T-helper 1 cell treated with Interleukin-12 subunit alpha and Interleukin-12 subunit beta and Interleukin-4 antibody, amounts not matched to agents 30 ng/mL and 1 ng/mL, for 36 hours (primary cell): ENCODE measurements at regions not wholly inside any gene's neighbourhood (a gene's known extent, or its start where the extent isn't known, plus 50 kb on each side); places are given as distances from the start of the nearest gene placed in this dataset.
"Not testable (repeated sequence)": the region's sequence is repeated elsewhere in the genome, so short reads cannot be mapped to it uniquely, and the experiment has no call there.

Experiments
- intact Hi-C: fragments of 100-400 bp; cut with micrococcal nuclease; formaldehyde crosslinking; loops from one replicate; pipeline ENCODE4 v1.15.1; 2024

GRCh38 chr2:226183033-226183432, 616.6 kb downstream of the IRS1 start:
- intact Hi-C loops = no loop called here

DNA sequence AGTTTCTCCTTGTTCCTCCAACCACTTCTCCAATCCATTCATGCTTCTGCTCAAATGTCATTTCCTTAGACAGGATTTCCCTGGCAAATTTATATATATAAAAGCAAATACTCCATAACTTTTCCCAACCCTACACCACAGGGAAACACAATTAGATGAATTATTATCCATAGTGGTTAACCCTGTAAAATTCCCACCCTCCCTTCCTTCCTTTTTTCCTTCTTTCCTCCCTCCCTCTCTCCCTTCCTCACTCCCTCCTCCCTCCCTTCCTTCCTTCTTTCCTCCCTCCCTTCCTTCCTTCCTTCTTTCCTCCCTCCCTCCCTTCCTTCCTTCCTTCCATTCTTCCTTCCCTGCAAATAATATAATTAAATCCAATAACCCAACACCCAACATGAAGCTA, 617.7 kb downstream of the IRS1 start:
- intact Hi-C loops = no loop called here

DNA sequence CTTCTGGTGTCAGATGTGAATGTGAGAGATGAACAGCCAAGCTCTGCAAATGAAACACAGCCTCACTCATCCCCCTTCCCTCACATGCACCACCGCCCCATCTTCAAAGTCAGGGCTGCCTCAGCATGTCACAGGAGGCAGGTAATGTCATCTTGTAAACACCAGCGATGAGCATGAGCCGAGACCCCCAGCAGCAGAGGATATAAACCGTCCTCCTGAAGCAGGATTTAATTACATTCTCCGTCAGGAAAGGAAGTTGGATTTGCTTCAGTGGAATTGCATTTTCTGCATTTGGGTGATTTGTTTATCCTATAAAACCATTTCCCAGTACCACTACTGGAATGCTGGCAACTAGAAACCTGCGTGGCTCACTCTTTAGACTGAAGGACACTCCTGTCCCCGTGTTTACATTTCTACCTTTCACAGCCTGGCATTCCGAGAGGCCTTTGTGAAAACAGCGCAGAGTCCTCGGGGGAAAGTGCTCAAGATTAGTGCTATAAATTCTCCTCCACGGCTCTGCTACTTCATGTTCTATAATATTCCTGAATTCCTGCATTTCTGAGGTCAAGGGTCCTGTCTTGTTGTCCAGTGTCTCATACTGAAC, 619.2 kb downstream of the IRS1 start:
- intact Hi-C loops = no loop called here

DNA sequence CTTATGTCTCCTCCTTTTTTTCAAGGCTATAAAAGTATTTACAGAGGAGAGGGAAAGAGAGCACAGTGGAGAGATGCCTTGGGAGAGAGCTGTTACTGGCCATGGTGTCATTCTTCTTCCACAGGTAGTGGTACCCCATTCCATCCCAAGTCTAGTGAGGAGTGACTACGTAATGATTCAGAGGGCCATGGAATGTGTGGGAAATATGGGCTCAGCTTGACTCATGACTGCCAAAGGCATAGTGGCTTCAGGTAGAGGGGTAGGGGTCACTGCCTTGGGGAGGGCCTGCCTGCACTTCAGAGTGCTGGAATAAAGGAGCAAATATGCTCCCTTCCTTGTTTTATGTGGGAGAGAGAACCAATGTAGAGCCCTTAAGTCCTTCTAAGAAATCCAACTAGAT, 620.6 kb downstream of the IRS1 start:
- intact Hi-C loops = no loop called here

DNA sequence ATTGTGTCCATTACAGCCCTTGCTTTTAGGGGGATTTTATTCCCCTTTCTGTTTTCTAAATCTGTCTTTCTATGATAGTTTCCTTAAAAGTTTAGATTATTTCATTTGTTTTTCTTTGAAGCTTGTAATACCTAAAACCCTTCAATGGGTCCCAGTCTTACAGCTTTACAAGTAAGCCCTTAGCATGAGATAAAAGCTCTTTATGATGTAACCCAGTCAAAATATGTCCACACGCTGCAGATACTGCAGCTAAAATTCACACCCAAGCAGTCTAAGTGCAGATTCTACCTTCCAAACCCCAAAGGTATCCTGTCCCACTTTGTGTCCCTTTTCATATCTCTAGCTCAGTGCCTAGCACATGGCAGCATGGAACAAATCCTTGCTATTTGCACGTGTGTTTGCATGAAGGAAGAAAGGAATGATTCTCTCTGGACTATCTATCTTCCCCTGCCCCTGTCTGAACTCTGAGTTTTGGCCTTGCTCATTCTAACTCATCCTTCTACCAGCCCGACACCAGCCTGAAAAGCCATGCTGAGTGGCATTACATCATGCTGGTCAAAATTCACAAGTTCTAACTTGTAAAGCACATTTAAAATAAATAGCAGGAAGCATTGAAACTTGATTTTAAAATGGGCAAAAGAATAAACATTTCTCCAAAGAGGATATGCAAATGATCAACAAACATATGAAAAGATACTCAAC, 623.2 kb downstream of the IRS1 start:
- intact Hi-C loops = no loop called here

- intact Hi-C loops = no loop called here
Measured at GRCh38 chr2:226174390-226174789, 625.2 kb downstream of the IRS1 start.

DNA sequence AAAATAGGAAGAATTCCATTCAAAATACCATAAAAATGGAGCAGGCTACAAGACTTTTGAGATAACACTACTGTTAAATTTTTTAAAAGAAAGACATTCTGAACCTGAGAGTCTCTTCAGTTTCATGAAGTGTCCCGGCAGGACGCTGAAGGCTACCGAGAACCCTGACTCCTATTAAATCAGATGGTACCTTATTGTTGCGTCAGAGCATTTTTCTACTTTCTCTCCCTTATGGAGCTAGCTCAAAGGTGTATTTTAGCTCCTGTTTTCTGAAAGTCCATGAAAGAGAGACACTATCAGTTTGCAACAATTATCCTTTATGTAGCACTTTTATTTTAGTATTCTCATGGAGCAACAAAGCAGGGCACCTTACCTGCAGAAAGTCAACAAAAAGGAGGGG, 626.7 kb downstream of the IRS1 start:
- intact Hi-C loops = no loop called here

- intact Hi-C loops = no loop called here
Measured at GRCh38 chr2:226172309-226172708, 627.3 kb downstream of the IRS1 start.

- intact Hi-C loops = no loop called here
Measured at GRCh38 chr2:226169751-226170581, 629.7 kb downstream of the IRS1 start.

- intact Hi-C loops = no loop called here
Measured at GRCh38 chr2:226168496-226169160, 631.0 kb downstream of the IRS1 start.

- intact Hi-C loops = no loop called here
Measured at GRCh38 chr2:226164512-226164911, 635.1 kb downstream of the IRS1 start.

GRCh38 chr2:226160617-226161016, 639.0 kb downstream of the IRS1 start:
- intact Hi-C loops = not testable (repeated sequence)

GRCh38 chr2:226159875-226160479, 639.6 kb downstream of the IRS1 start:
- intact Hi-C loops = no loop called here

DNA sequence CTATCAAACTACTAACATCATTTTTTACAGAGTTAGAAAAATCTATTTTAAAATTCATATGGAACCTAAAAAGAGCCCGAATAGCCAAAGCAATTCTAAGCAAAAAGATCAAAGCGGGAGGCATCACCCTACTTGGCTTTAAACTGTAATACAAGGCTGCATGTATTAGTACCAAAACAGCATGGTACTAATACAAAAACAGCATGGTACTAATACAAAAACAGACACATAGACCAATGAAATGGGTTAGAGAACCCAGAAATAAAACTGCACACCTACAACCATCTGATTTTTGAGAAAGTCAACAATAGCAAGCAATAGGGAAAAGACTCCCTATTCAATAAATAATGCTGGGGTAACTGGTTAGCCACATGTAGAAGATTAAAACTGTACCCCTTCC, 640.7 kb downstream of the IRS1 start:
- intact Hi-C loops = no loop called here

- intact Hi-C loops = no loop called here
Measured at GRCh38 chr2:226158229-226158628, 641.4 kb downstream of the IRS1 start.

GRCh38 chr2:226155093-226155875, 644.3 kb downstream of the IRS1 start:
- intact Hi-C loops = no loop called here

DNA sequence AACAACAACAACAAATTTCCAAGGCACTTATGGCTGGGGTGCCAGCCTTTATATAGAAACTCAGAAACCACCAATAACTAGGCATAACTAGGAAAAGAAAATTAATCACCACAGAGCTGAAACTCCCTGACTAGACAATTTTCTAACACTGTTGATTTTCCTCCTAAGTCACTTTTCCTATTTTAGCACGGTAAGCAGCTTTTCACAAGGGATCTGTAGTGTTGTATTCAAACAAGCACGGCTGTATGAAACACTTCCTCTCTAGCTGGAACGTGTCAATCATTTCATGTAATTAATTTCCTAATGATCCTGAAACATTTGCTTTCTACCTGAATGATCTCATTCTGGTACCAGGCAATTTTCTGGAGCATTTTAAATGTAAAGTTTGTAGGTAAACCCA, 645.0 kb downstream of the IRS1 start:
- intact Hi-C loops = no loop called here

DNA sequence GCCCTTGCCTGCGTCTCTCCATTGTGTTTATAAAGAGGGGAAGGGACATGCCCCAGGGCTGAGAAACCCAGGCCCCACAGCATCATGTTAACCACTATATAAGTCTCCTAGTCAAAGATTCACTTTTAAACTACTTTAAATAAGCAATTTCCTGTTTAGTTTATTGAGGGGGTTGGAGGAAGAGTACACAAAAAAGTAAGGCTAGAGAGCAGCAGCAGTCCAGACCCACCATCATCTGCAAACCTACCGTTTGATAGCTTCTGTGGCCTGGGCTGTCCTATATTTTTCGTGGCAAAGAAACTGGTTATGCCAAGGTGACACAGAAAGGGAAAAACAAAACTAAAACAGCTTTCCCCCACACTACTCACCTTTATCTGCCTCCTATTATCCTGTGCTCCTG, 646.1 kb downstream of the IRS1 start:
- intact Hi-C loops = no loop called here

DNA sequence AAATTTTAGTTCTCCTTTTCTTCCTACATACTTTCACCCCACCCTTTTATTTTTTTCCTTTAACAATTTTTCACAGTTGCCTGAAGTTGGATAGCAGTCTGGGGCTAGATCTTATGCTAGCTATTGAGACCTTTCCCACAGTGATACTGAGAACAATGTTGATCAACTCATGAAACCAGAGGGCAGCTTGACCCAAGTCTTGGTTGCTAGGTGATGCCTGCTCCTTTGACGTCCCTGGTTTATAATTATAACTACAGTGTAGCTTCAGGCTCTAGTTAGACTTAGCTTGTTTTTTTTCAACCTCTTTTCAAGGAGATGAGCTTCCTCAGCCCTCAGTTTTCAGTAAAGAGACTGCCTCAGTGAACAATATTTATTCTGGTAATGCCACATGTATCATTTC, 648.5 kb downstream of the IRS1 start:
- intact Hi-C loops = no loop called here

- intact Hi-C loops = no loop called here
Measured at GRCh38 chr2:226143091-226143490, 656.5 kb downstream of the IRS1 start.

DNA sequence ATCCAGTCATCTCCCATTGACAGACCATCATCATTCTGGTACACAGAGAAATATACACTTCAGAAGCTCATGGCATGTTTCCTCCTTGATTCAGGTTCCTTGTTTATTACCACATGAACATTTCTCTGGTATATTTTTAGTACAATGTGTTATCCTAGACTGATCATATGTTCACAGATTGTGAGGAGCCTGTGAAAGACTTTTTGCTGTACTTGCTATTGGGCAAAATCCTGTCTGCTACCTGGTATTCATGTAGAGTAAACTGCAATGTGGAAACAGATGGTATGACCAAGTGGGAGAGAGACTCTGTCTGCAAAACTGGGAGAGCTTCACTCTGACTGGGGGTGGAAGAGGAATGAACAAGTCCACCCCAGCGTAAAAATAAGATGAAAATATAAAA, 657.2 kb downstream of the IRS1 start:
- intact Hi-C loops = no loop called here
